ENCODE measurements at regions not wholly inside any gene's neighbourhood (a gene's known extent, or its start where the extent isn't known, plus 50 kb on each side); places are given as distances from the start of the nearest gene placed in this dataset.

GRCh38 chr6:80639181-80639629 is 532.7 kb downstream of the BCKDHB start:
- TF ChIP-seq POLR2A (IDR thresholded peaks at IDR 0.05), result no peak
- TF ChIP-seq CTCF (IDR thresholded peaks at IDR 0.05), result no peak

All from testis (tissue), 2 donors.